NCI-H748 treated with DMSO at 0.1 percent for 48 hours (cell line): ENCODE measurements at regions not wholly inside any gene's neighbourhood (a gene's known extent, or its start where the extent isn't known, plus 50 kb on each side); places are given as distances from the start of the nearest gene placed in this dataset.
"Not testable (repeated sequence)": the region's sequence is repeated elsewhere in the genome, so short reads cannot be mapped to it uniquely, and the experiment has no call there.

Source experiments
- DNase-seq: peaks from one replicate; lab custom pipeline; 2025; lab: John Stamatoyannopoulos, UW

GRCh38 chr3:80978216-80978969 lies 783.1 kb downstream of the GBE1 start:
- DNase-seq: no peak

DNA sequence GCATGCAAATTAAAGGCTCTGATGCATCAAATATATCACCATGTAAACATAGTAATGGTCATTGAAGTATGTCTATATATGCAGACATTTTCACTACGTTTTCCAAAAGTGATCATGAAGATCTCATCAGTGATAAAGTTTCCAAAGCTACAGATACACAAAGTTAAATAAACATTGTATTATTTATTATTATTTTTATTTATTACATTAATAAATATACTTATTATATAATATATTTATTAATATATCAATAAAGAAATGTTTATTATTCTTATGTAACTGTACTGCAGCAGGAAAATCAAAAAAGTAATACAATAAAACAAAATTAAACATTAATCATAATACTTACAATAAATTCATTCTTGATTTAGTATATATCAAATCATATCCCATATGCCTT lies 791.2 kb downstream of the GBE1 start:
- no peak for DNase-seq

GRCh38 chr3:80929576-80929975 lies 831.9 kb downstream of the GBE1 start:
- no peak for DNase-seq

DNA sequence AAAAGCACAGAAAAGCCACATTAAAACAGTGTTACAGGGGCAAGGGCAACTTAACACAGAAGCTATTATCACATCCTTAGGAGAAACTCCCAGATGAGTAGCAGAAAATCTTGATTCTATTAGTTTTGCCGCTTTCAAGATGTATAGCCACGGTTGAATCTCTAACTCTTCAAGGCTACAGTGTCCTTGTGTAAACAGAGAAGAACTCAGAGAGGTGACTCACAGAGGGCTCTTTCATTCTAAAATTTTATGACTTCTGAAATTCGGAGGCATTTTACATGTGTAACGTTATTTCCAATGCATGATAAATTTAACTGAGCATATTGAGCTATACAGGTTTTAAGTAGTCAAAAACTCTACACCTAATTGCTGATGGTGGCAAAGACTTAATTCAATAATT lies 846.6 kb downstream of the GBE1 start:
- DNase-seq: no peak

DNA sequence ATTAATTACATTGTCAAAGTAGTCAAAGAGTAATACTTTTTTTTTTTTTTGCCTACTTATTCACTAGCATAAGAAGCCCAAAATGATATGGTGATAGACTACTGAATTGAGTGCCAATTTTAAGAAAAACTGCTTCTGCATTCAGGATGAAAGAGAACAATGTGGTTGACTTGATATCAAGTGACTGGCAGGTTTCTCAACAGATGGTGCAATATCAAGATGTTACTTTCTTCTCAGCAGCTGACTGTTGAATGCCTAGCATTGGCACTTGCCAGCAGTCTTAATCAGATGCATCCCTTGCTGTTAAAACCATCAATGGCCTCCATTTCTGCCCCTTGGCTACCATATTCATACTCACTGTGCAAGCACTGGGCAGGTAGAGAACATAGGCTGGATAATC lies 863.2 kb downstream of the GBE1 start:
- no peak for DNase-seq

DNA sequence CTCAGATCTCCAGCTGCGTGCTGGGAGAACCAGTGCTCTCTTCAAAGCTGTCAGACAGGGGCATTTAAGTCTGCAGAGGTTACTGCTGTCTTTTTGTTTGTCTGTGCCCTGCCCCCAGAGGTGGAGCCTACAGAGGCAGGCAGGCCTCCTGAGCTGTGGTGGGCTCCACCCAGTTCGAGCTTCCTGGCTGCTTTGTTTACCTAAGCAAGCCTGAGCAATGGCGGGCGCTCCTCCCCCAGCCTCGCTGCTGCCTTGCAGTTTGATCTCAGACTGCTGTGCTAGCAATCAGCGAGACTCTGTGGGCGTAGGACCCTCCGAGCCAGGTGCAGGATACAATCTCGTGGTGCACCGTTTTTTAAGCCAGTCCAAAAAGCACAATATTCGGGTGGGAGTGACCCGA lies 864.4 kb downstream of the GBE1 start:
- DNase-seq: not testable (repeated sequence)

DNA sequence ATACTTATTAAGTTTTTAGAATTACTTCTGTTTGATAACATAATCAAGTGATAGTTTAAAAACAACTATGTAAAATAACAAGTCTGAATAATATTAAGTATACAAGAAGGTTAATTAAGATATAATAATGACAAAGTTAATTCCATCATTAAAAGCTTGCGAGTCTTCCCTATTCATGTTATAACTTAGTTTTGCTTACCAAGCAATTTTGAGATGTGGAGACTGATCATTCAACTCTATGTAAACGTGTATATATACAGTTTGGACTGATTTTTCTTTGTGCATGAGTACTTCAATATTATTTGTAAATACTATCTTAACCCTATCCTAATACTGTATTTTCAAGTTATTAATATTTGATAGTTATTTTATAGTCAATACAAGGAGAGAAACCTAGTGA lies 870.9 kb downstream of the GBE1 start:
- no peak for DNase-seq

- DNase-seq: no peak
Observed at GRCh38 chr3:80889535-80889934, 871.9 kb downstream of the GBE1 start.

DNA sequence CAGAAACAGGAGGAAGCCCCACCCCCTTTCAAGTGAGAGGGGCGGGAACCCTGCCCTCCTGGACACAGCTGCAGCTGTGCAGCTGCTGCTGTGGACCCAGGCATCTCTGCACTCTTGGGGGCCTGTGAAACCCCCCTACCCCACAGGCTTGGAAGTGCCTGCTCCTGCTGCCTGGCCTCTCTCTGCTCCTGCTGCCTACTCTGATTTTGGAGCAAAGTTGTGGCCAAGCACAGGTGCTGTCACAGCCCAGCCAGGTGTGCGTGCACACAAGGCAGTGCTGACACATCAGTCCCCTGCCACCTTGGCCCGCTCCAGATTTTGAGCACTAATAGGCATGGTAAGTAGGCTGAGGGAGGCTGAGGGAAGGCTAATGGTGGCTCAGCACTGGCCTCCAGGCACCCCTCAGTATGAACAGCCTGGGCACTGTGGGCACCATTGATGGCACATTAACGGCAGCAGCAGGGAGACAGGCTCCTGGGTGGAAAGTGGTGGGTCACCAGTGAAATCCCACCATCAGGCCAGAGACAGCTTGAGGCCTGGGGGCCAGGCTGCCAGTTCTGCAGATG lies 890.9 kb downstream of the GBE1 start:
- no peak for DNase-seq

GRCh38 chr3:80855482-80855881 lies 906.0 kb downstream of the GBE1 start:
- no peak for DNase-seq

- DNase-seq: no peak
Observed at GRCh38 chr3:80836395-80836794, 925.0 kb downstream of the GBE1 start.

- no peak for DNase-seq
Observed at GRCh38 chr3:80807577-80807976, 953.9 kb downstream of the GBE1 start.

- DNase-seq: no peak
Observed at GRCh38 chr3:80806673-80807072, 954.8 kb downstream of the GBE1 start.

DNA sequence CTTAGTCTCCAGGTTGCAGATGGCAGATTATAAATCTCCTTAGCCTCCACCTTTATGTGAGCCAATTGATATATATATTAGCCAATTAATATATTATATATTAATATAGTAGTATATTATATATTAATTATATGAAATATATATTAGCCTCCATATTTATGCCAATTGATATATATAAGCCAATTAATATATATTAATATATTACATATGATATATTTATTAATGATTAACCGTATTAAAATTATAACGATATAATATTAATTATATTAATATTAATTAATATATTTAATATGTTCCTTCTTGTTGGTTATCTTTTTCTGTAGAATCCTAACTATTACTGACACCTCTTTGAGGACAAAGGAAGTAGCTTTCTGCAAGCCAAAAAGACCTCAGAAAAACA lies 972.5 kb downstream of the GBE1 start:
- DNase-seq: no peak

DNA sequence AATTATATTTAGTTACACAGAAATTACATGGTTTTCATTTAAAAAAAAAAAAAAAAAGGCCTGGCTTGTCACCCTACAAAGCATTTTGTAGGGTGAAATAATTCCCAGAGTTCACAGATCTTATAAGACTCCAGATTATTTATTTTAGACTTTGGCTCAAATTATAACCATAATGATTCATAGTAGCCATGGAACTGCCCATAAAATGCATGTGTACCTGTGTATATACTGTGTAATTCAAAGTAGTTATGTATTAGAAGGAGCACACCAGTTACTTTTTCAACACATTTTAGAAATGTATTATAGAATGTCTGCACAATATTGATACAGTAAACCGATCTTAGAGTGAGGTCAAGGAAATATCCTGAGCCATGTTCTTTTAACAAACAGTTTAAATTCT lies 975.6 kb downstream of the GBE1 start:
- DNase-seq: no peak

DNA sequence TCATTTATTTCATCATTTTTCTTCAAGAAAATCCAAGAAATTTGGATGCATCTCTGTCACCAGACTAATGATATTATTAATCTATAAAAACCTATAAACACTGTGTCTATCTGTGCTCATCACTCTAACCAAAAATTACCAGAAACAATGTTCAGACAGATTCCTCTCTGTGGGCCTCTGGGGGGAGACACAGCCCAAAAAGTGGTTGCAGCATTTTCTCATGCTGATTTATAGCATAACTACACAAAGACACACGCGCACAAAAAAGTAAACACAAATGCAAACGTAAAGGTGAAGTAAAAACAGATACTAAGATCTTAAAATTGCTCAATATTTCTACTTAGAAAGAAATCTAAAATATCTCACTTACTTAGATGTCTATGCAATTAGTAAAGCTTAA lies 976.0 kb downstream of the GBE1 start:
- DNase-seq: peak; percentile 7

- DNase-seq: peak; percentile 53
Observed at GRCh38 chr3:80771085-80771484, 990.4 kb downstream of the GBE1 start.

DNA sequence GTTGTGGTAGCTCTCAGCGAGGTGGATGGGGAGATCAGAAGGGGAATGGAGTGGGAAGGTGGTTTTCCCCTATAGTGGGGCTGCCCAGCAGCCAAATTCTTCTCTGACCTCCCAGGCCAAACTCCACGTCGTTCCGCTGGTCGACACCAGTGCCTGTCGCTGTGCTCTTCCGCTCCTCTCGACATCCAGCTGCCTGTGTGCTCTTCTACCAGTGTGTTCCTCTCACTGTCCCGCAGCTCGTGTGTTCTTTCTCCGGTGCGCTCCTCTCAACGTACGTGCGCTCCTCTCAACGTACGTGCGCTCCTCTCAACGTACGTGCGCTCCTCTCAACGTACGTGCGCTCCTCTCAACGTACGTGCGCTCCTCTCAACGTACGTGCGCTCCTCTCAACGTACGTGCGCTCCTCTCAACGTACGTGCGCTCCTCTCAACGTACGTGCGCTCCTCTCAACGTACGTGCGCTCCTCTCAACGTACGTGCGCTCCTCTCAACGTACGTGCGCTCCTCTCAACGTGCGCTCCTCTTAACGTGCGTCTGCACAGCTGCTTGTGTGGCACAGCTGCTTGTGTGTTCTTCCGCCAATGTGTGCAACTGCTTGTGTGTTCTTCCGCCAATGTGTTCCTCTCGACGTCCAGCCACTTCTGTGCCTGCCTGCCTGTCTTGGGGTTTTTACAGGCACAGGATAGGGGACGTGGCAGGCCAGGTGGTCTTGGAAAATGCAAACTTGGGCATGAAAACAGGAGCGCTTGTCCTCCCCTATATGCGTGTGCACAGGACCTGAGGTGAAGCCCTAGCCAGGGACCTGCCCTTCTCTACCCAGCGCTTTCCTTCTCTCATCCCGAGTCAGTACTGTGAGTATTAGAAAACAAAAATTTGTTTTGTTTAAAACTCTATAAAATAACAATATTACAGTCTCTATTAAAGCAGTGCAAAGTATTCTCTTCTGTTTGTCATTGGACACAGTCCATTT lies 991.1 kb downstream of the GBE1 start:
- peak; percentile 29 for DNase-seq

GRCh38 chr3:80769683-80770082 lies 991.8 kb downstream of the GBE1 start:
- DNase-seq: no peak

DNA sequence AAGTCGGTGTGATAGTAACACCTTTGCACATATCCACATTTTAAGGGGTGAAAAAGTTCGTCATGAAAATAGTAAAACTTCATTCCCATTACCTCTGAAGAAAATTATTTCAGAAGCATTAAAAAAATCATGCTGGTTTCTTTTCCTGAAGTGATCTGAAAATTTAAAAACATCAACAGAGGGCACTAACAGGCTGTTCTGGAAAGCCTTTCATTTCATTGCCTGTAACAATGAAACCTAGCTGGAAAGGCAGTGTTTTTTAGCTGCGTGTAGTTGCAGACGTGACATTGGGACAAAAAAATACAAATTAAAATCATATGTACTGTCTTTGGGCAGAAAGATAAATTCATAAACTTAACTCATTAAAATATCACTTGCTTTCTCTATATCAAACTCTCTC lies 993.8 kb downstream of the GBE1 start:
- DNase-seq: no peak

GRCh38 chr3:80754969-80755368 lies 987.2 kb upstream of the ROBO1 start:
- no peak for DNase-seq

- no peak for DNase-seq
Observed at GRCh38 chr3:80753021-80753420, 985.2 kb upstream of the ROBO1 start.

DNA sequence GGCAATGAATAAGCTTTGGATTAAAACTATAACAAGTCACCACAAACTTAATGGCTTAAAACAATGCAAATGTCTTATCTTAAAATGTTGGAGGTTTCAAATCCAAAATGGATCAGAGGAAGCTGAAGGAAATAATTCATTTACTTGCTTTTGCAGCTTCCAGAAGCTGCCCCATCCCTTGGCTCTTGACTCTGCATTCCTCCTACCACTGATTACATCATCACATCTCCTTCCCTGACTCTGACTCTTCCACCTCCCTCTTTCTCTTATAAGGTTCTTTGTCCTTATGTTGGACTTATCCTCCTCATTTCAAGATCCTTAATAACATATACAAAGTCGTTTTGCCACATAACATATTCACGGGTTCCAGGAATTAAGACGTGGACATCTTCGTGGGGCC lies 982.8 kb upstream of the ROBO1 start:
- no peak for DNase-seq
